ENCODE measurements at regions not wholly inside any gene's neighbourhood (a gene's known extent, or its start where the extent isn't known, plus 50 kb on each side); places are given as distances from the start of the nearest gene placed in this dataset.

DNA sequence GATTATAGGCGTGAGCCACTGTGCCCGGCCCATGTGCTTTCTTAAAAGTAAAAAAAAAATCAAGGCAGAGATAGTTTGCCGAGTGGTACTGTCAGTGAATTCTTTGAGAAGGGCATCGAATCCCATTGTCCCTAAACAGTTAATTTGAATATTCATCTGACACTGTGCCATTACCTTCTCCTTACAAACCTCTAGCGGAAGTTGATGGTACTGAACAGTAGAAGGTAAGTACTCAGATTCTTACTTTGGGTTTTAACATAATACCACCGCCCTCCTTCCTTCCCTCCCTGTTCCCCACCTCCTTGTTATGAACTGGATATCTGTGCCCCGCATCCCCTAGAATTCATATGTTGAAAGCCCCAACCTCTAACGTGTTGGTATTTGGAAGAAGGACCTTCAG, 58.2 kb upstream of the CLMP start:
- TF ChIP-seq EZH2 (IDR thresholded peaks at IDR 0.05; ENCODE audit: borderline replicate concordance, insufficient read depth, low read length, poor library complexity, severe bottlenecking) (no peak), EP300 (conservative IDR thresholded peaks at IDR 0.05; ENCODE audit: poor library complexity, severe bottlenecking) (no peak)
- TF ChIP-seq, protein P1, sequence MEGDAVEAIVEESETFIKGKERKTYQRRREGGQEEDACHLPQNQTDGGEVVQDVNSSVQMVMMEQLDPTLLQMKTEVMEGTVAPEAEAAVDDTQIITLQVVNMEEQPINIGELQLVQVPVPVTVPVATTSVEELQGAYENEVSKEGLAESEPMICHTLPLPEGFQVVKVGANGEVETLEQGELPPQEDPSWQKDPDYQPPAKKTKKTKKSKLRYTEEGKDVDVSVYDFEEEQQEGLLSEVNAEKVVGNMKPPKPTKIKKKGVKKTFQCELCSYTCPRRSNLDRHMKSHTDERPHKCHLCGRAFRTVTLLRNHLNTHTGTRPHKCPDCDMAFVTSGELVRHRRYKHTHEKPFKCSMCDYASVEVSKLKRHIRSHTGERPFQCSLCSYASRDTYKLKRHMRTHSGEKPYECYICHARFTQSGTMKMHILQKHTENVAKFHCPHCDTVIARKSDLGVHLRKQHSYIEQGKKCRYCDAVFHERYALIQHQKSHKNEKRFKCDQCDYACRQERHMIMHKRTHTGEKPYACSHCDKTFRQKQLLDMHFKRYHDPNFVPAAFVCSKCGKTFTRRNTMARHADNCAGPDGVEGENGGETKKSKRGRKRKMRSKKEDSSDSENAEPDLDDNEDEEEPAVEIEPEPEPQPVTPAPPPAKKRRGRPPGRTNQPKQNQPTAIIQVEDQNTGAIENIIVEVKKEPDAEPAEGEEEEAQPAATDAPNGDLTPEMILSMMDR (IDR thresholded peaks at IDR 0.05; ENCODE audit: poor library complexity, severe bottlenecking) = no peak
